IMR-90 (cell line): ENCODE measurements at regions not wholly inside any gene's neighbourhood (a gene's known extent, or its start where the extent isn't known, plus 50 kb on each side); places are given as distances from the start of the nearest gene placed in this dataset.

Source experiments
- ATAC-seq: fragments of 200-7000 bp; cut with Tn5 transposase; 2 replicates; pipeline ENCODE4 v1.9.1; 2020; ENCODE audit warnings: low read depth, mild to moderate bottlenecking, moderate library complexity
- BruUV-seq: library from RNA; stranded (reverse); fragments of 400-500 nt; replicated peaks from 2 replicates; lab custom pipeline; 2021; lab: Mats Ljungman, UMichigan
- CTCF ChIA-PET: fragments of 300-600 bp; formaldehyde crosslinking; extraction: SDS; loops from one replicate; lab custom pipeline; 2021; ENCODE audit warnings: antibody characterized with exemption; lab: Yijun Ruan, JAX
- POLR2A ChIA-PET: fragments of 300-600 bp; sonication (Branson Sonifier 250); formaldehyde crosslinking; loops from one replicate; lab custom pipeline; 2022; ENCODE audit warnings: antibody characterized with exemption; ENCODE audit not compliant: unreplicated experiment; lab: Charles Lee
- DNase-seq: peaks from one replicate; pipeline ENCODE4 v3.0.0; 2013
- H2AFZ ChIP-seq: replicated peaks from 2 replicates; pipeline ENCODE3; 2013; ENCODE audit warnings: low read length, mild to moderate bottlenecking; ENCODE audit not compliant: poor library complexity
- H2AK5ac ChIP-seq: 2 replicates; pipeline ENCODE4 v1.6.1; 2013; ENCODE audit warnings: low read depth, low read length, inconsistent platforms
- H2AK9ac ChIP-seq: replicated peaks from 2 replicates; pipeline ENCODE3; 2013; ENCODE audit warnings: mild to moderate bottlenecking, low read depth, low read length, moderate library complexity; ENCODE audit not compliant: poor library complexity
- H2BK120ac ChIP-seq: 2 replicates; pipeline ENCODE4 v1.6.1; 2013; ENCODE audit warnings: low read depth, low read length, inconsistent platforms
- H2BK15ac ChIP-seq: 3 replicates; pipeline ENCODE4 v1.6.1; 2013; ENCODE audit warnings: low read depth, low read length, inconsistent platforms
- H2BK20ac ChIP-seq: 2 replicates; pipeline ENCODE4 v1.6.1; 2013; ENCODE audit warnings: low read depth, mild to moderate bottlenecking, inconsistent platforms, low read length, moderate library complexity
- H2BK5ac ChIP-seq: 2 replicates; pipeline ENCODE4 v1.6.1; 2013; ENCODE audit warnings: mild to moderate bottlenecking, low read depth, low read length, inconsistent platforms; ENCODE audit not compliant: poor library complexity, severe bottlenecking
- H3K14ac ChIP-seq: replicated peaks from 2 replicates; pipeline ENCODE4 v1.6.1; 2013; ENCODE audit warnings: low read depth, low read length, inconsistent platforms
- H3K18ac ChIP-seq: 2 replicates; pipeline ENCODE4 v1.6.1; 2013; ENCODE audit warnings: low read depth, low read length, control low read depth
- H3K23ac ChIP-seq: 2 replicates; pipeline ENCODE4 v1.6.1; 2013; ENCODE audit warnings: low read depth, low read length, inconsistent platforms
- H3K27ac ChIP-seq: 2 replicates; pipeline ENCODE4 v1.5.1; 2013; ENCODE audit warnings: mild to moderate bottlenecking, control low read depth, low read length; ENCODE audit not compliant: insufficient read depth
- H3K27me3 ChIP-seq: 2 replicates; pipeline ENCODE4 v1.6.1; 2013; ENCODE audit warnings: low read length; ENCODE audit not compliant: control insufficient read depth, insufficient read depth
- H3K36me3 ChIP-seq: 2 replicates; pipeline ENCODE4 v1.6.1; 2013; ENCODE audit warnings: low read length, mixed read lengths; ENCODE audit not compliant: control insufficient read depth, insufficient read depth
- H3K4ac ChIP-seq: 2 replicates; pipeline ENCODE4 v1.6.1; 2013; ENCODE audit warnings: low read depth, low read length, inconsistent platforms
- H3K4me1 ChIP-seq: 2 replicates; pipeline ENCODE4 v1.6.1; 2013; ENCODE audit warnings: low read length, mixed read lengths; ENCODE audit not compliant: control insufficient read depth, insufficient read depth
- H3K4me2 ChIP-seq: 2 replicates; pipeline ENCODE4 v1.6.1; 2013; ENCODE audit warnings: low read depth, mild to moderate bottlenecking, control low read depth, low read length, moderate library complexity
- H3K4me3 ChIP-seq: 2 replicates; pipeline ENCODE4 v1.5.1; 2013; ENCODE audit warnings: low read depth, mild to moderate bottlenecking, control low read depth, low read length, moderate library complexity; ENCODE audit not compliant: insufficient read depth
- H3K56ac ChIP-seq: 2 replicates; pipeline ENCODE4 v1.6.1; 2013; ENCODE audit warnings: low read length, inconsistent platforms; ENCODE audit not compliant: insufficient read depth; ENCODE audit errors: extremely low read depth
- H3K79me1 ChIP-seq, 2 experiments: 2 replicates each; pipeline ENCODE4 v1.6.1; 2013; ENCODE audit warnings: low read length in 2 of 2, inconsistent platforms in 1 of 2, low read depth in 1 of 2
- H3K9ac ChIP-seq: 2 replicates; pipeline ENCODE4 v1.6.1; 2013; ENCODE audit warnings: low read depth, low read length, control low read depth
- H3K9me1 ChIP-seq: 2 replicates; pipeline ENCODE4 v1.6.1; 2013; ENCODE audit warnings: low read length, inconsistent platforms; ENCODE audit not compliant: insufficient read depth
- H3K9me3 ChIP-seq: 2 replicates; pipeline ENCODE4 v1.6.1; 2013; ENCODE audit warnings: low read length; ENCODE audit not compliant: control insufficient read depth, insufficient read depth
- H4K20me1 ChIP-seq: 2 replicates; pipeline ENCODE4 v1.6.1; 2013; ENCODE audit warnings: low read length, inconsistent platforms; ENCODE audit not compliant: insufficient read depth
- H4K5ac ChIP-seq: 2 replicates; pipeline ENCODE4 v1.6.1; 2013; ENCODE audit warnings: mild to moderate bottlenecking, low read depth, low read length, control low read depth
- H4K8ac ChIP-seq, 2 experiments: 2 replicates each; pipeline ENCODE4 v1.6.1; 2013; ENCODE audit warnings: low read depth in 2 of 2, low read length in 2 of 2, control low read depth in 1 of 2, inconsistent platforms in 1 of 2
- H4K91ac ChIP-seq: 2 replicates; pipeline ENCODE4 v1.6.1; 2013; ENCODE audit warnings: low read depth, low read length, inconsistent platforms; ENCODE audit not compliant: insufficient read depth
- POLR2A ChIP-seq: IDR thresholded peaks from 2 replicates; pipeline ENCODE4 v1.6.1; 2012; ENCODE audit warnings: mild to moderate bottlenecking, low read depth, low read length
- WGBS, 2 experiments: methylation state at CpG; one replicate each; pipeline versions ENCODE4 v1.1.5 to v1.1.7; 2013; ENCODE audit warnings: missing lambda C conversion rate in 2 of 2; ENCODE audit not compliant: insufficient read length in 1 of 2; ENCODE audit errors: extremely low coverage in 2 of 2; 5-methylcytosine and 5-hydroxymethylcytosine counted together
- dilution Hi-C: fragments of 300-500 bp; cut with HindIII; formaldehyde crosslinking; loops from one replicate; pipeline ENCODE4 v1.14.3; 2018; ENCODE audit warnings: low sequenced_read_pairs; ENCODE audit not compliant: unreplicated experiment
- in situ Hi-C: fragments of 300-500 bp; cut with MboI; formaldehyde crosslinking; loops from 3 replicates; pipeline ENCODE4 v1.14.3; 2019; ENCODE audit warnings: low sequenced_read_pairs, inconsistent platforms, mixed read lengths
- intact Hi-C: fragments of 100-400 bp; cut with micrococcal nuclease; formaldehyde crosslinking; loops from 2 replicates; pipeline ENCODE4 v1.10.0; 2022
- TF ChIP-seq, protein P1 (sequence below): fragments of 150-350 bp; IDR thresholded peaks from 2 replicates; pipeline ENCODE4 v1.6.1; 2017; ENCODE audit warnings: mild to moderate bottlenecking, antibody characterized with exemption, low read length, low read depth
- TF ChIP-seq, protein P2 (sequence below): fragments of 150-350 bp; IDR thresholded peaks from 2 replicates; pipeline ENCODE4 v1.6.1; 2016; ENCODE audit warnings: low read depth, mild to moderate bottlenecking, low read length, moderate library complexity, borderline replicate concordance

DNA sequence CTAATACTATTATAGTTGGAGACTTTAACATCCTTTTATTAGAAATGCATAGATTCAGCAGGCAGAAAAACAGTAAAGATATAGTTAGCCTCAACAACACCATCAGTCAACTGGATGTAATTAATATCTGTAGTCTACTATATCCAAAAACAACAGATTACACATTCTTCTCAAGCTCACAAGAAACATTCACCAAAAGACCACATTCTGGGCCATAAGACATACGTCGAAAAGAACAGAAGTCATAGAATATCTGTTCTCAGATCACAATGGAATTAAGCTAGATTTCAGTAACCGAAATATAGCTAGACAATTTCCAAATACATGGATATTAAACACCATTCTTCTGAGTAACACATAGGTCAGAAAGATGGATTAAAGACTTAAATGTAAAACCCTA is 336.6 kb upstream of the RPS23 start:
- ChIA-PET CTCF (no interaction called here), POLR2A (no interaction called here)
- H3K4ac ChIP-seq: no peak overlapping the region
- no peaks in the 10 kb centered on the region for H3K4me1 ChIP-seq
- H3K36me3 ChIP-seq: no peaks in the 10 kb centered on the region
- no peak overlapping the region for H3K27ac ChIP-seq
- no peaks in the 10 kb centered on the region for H4K20me1 ChIP-seq
- no peaks in the 10 kb centered on the region for H3K79me1 ChIP-seq
- H3K9ac ChIP-seq: no peak overlapping the region
- no peak overlapping the region for H2AK9ac ChIP-seq
- WGBS, 2 experiments: no CpG with 5 or more reads among the region's 3 CpGs
- intact Hi-C loops (no loop called here), dilution Hi-C loops (no loop called here), in situ Hi-C loops (no loop called here)
- no peak overlapping the region for H3K23ac ChIP-seq
- H2AK5ac ChIP-seq: no peak overlapping the region
- H3K4me3 ChIP-seq: no peak overlapping the region
- no peak overlapping the region for H3K14ac ChIP-seq
- no peaks in the 10 kb centered on the region for H3K27me3 ChIP-seq
- no peak overlapping the region for H2AFZ ChIP-seq
- no peaks in the 10 kb centered on the region for H3K9me3 ChIP-seq
- H2BK15ac ChIP-seq: no peak overlapping the region
- no peak overlapping the region for H2BK5ac ChIP-seq
- no peak for TF ChIP-seq POLR2A
- TF ChIP-seq, protein P1, sequence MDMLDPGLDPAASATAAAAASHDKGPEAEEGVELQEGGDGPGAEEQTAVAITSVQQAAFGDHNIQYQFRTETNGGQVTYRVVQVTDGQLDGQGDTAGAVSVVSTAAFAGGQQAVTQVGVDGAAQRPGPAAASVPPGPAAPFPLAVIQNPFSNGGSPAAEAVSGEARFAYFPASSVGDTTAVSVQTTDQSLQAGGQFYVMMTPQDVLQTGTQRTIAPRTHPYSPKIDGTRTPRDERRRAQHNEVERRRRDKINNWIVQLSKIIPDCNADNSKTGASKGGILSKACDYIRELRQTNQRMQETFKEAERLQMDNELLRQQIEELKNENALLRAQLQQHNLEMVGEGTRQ: no peak
- TF ChIP-seq, protein P2, sequence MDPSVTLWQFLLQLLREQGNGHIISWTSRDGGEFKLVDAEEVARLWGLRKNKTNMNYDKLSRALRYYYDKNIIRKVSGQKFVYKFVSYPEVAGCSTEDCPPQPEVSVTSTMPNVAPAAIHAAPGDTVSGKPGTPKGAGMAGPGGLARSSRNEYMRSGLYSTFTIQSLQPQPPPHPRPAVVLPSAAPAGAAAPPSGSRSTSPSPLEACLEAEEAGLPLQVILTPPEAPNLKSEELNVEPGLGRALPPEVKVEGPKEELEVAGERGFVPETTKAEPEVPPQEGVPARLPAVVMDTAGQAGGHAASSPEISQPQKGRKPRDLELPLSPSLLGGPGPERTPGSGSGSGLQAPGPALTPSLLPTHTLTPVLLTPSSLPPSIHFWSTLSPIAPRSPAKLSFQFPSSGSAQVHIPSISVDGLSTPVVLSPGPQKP: no peak
- no TSS peak for BruUV-seq
- H3K56ac ChIP-seq: no peak overlapping the region
- no peak overlapping the region for H3K18ac ChIP-seq
- DNase-seq (no peak), ATAC-seq (no peak)
- no peak overlapping the region for H3K4me2 ChIP-seq
- no peak overlapping the region for H2BK20ac ChIP-seq
- no peak overlapping the region for H2BK120ac ChIP-seq
- H4K91ac ChIP-seq: no peak overlapping the region
- H4K8ac ChIP-seq: no peak overlapping the region
- no peaks in the 10 kb centered on the region for H3K9me1 ChIP-seq
- no peak overlapping the region for H4K5ac ChIP-seq
